NT2/D1 (cell line): ENCODE measurements at regions not wholly inside any gene's neighbourhood (a gene's known extent, or its start where the extent isn't known, plus 50 kb on each side); places are given as distances from the start of the nearest gene placed in this dataset.

Source experiments
- SUZ12 ChIP-seq: IDR thresholded peaks from 2 replicates; pipeline ENCODE4 v1.6.1; 2011; ENCODE audit not compliant: insufficient read length, insufficient read depth; ENCODE audit errors: extremely low read depth
- YY1 ChIP-seq: IDR thresholded peaks from 2 replicates; pipeline ENCODE4 v1.6.1; 2011; ENCODE audit not compliant: insufficient read length, insufficient read depth
- ZNF274 ChIP-seq: IDR thresholded peaks from 2 replicates; pipeline ENCODE4 v1.6.1; 2011; ENCODE audit warnings: mild to moderate bottlenecking, low read depth, low read length

GRCh38 chr9:40925149-40925548 lies 203.3 kb downstream of the FOXD4L6 start:
- TF ChIP-seq YY1 (no peak), ZNF274 (no peak), SUZ12 (no peak)
